GM19324 (cell line): ENCODE measurements at regions not wholly inside any gene's neighbourhood (a gene's known extent, or its start where the extent isn't known, plus 50 kb on each side); places are given as distances from the start of the nearest gene placed in this dataset.
"Not testable (repeated sequence)": the region's sequence is repeated elsewhere in the genome, so short reads cannot be mapped to it uniquely, and the experiment has no call there.

Source experiments
- ATAC-seq: cut with Tn5 transposase; IDR thresholded peaks from one replicate; pipeline ENCODE4 v1.9.1; 2021; ENCODE audit warnings: mild to moderate bottlenecking, moderate library complexity; ENCODE audit not compliant: unreplicated experiment, low FRiP score

GRCh38 chr4:114334363-114334762 lies 264.2 kb upstream of the UGT8 start:
- not testable (repeated sequence) for ATAC-seq

- ATAC-seq, result no peak
Observed at GRCh38 chr4:114334884-114335330, 263.7 kb upstream of the UGT8 start.

GRCh38 chr4:114335339-114335738 lies 263.3 kb upstream of the UGT8 start:
- ATAC-seq, result no peak

GRCh38 chr4:114343015-114343414 lies 255.6 kb upstream of the UGT8 start:
- no peak for ATAC-seq

GRCh38 chr4:114349543-114350175 lies 248.9 kb upstream of the UGT8 start:
- ATAC-seq, result no peak

- no peak for ATAC-seq
Observed at GRCh38 chr4:114358901-114359300, 239.7 kb upstream of the UGT8 start.

GRCh38 chr4:114361249-114361648 lies 237.4 kb upstream of the UGT8 start:
- ATAC-seq, result no peak

- ATAC-seq, result no peak
Observed at GRCh38 chr4:114364857-114365256, 233.8 kb upstream of the UGT8 start.

GRCh38 chr4:114365591-114365990 lies 233.0 kb upstream of the UGT8 start:
- no peak for ATAC-seq

- ATAC-seq, result no peak
Observed at GRCh38 chr4:114366368-114366767, 232.2 kb upstream of the UGT8 start.

- ATAC-seq, result no peak
Observed at GRCh38 chr4:114368751-114369150, 229.9 kb upstream of the UGT8 start.

- ATAC-seq, result no peak
Observed at GRCh38 chr4:114373508-114373907, 225.1 kb upstream of the UGT8 start.

- ATAC-seq, result no peak
Observed at GRCh38 chr4:114378305-114378903, 220.2 kb upstream of the UGT8 start.

- ATAC-seq, result no peak
Observed at GRCh38 chr4:114383067-114383466, 215.5 kb upstream of the UGT8 start.

- no peak for ATAC-seq
Observed at GRCh38 chr4:114383721-114384120, 214.9 kb upstream of the UGT8 start.

- ATAC-seq, result no peak
Observed at GRCh38 chr4:114384629-114385028, 214.0 kb upstream of the UGT8 start.

GRCh38 chr4:114385195-114385985 lies 213.2 kb upstream of the UGT8 start:
- peak; percentile 53 for ATAC-seq

- ATAC-seq, result no peak
Observed at GRCh38 chr4:114386637-114387233, 211.9 kb upstream of the UGT8 start.

GRCh38 chr4:114389070-114389685 lies 209.4 kb upstream of the UGT8 start:
- ATAC-seq, result no peak

- no peak for ATAC-seq
Observed at GRCh38 chr4:114393295-114394038, 205.1 kb upstream of the UGT8 start.
